Fibroblast of peridontal ligament (primary cell): ENCODE measurements at regions not wholly inside any gene's neighbourhood (a gene's known extent, or its start where the extent isn't known, plus 50 kb on each side); places are given as distances from the start of the nearest gene placed in this dataset.
"Not testable (repeated sequence)": the region's sequence is repeated elsewhere in the genome, so short reads cannot be mapped to it uniquely, and the experiment has no call there.

ENCODE experiments used
- DNase-seq: peaks from one replicate; pipeline ENCODE4 v3.0.0-alpha.2; 2010; ENCODE audit errors: extremely low read depth

DNA sequence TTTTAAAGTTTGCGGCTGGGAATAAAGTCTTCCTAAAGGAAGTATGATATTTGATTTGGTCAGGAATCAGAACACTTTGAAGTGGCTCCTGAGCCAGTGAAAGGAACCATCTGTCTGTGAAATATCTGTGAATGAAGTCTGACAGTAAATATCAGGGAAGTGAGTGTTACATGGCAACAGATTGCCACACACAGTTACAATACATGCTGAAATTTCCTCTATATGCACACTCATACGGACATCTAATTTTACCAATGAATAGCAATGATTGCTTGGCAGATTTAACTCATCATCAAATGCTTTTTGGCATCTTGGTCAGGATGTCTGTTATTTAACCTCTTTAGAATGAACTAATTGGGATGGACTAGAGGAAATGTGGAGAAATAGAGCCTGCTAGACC lies 1023.8 kb downstream of the FAT4 start:
- DNase-seq = no peak

- DNase-seq = no peak
Observed at GRCh38 chr4:126341927-126342326, 1027.2 kb downstream of the FAT4 start.

DNA sequence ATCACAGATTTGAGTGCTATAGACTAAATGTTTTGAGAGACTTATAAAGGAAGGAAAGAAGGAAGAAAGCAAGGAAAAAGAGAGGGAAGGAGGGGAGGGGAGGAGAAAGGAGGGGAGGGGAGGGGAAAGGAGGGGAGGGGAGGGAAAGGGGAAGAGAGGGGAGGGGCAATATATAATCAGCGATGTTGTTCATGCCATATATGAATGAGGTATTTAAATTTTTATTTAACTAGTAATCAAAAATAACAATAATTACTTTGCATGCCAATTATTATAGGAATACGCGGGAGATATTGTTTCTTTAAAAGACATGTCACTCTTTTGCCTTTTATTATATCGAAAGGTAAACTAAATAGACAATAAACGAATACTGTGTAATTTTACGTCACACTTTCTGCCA lies 1029.7 kb downstream of the FAT4 start:
- no peak for DNase-seq

DNA sequence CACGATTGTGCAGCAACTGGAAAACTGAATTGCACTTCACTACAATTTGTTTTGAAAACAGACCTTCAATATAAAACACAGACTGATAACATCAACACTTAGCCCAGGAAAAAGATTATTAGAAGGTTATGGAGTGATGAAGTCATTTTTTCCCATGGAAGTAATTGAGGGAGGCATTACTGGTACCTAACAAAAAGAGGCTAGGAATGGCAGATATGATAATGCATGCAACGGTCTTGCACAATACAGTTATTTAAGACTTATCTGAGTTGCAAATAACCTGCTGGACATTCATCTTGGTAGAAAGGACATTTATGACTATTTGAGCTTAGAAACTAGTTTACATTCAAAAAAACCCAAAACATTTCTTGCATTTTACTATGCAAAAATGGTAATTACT lies 1031.9 kb downstream of the FAT4 start:
- DNase-seq = no peak

DNA sequence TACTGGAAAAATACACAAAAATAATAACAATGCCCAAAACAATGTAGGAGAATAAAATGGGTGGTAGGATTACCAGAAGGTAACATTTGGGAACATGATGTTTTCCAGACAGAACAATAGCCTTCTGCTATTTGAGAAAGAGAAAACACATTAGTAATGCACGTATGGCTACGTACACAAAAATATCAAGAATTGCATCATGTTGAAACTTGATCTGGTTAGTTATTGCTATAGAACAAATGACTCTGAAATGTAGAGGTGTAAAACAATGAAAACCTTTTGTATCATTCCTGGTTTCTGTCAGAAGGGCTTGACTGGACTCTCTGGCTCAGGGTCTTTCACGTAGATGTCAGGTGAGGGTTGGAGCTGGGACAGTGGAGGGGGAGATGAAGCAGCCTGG lies 1040.0 kb downstream of the FAT4 start:
- no peak for DNase-seq

DNA sequence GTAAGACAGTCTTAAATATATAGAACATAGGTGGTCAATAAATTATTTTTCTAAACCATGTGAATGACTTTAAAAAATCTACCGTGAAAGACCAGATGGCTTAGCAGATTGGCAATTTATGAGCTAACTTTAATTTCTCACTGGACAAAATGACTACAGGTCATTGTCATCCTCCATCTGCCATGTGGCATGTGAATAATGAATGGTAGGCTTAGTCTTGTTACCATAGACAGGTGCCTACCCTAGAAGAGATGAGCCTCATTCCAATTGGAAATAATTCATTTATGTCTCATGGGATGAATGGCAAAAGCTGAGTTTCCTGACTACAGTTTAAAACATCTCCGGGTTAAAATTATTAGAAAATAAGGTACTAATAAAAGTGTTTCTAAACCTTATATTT lies 1043.3 kb downstream of the FAT4 start:
- no peak for DNase-seq

GRCh38 chr4:126361287-126361686 lies 1046.5 kb downstream of the FAT4 start:
- DNase-seq = no peak

GRCh38 chr4:126364311-126364911 lies 1049.7 kb downstream of the FAT4 start:
- DNase-seq = peak; percentile 76

DNA sequence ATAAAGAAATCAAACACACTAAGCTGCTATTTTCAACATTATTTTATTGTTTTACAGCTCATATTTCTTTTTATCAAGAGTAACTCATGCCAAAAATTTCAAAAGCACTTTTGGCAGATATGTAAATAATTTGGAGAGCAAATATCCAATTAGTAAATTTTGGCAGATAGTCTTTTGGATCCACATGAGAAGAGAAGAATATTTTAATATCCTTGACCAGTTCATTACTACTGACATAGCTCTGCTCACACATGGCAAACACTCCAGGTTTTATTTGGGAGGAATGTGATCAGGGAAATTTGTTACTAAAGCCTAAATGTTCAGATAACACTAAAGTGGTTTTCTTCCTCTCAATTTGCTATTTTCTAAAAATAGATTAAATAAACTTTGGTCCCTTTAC lies 1054.3 kb downstream of the FAT4 start:
- no peak for DNase-seq

DNA sequence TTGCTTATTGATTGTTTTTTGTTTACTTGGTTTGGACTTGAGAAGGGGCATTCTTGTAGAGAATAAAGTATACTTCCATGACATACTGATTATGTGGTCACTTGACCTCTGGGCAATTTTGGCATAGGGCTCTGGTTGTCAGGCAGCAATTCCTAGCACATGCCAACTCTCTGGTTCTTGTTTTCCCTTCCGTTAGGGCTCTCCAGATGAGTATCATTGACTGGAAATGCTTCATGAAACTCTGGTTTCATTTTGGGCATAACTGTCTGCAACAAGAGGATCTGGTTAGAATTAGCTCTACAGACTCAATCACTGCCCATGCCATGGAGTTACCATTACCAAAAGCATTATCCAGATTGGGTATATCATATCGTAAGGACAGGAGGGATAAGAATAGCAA lies 1057.9 kb downstream of the FAT4 start:
- DNase-seq = peak; percentile 49

DNA sequence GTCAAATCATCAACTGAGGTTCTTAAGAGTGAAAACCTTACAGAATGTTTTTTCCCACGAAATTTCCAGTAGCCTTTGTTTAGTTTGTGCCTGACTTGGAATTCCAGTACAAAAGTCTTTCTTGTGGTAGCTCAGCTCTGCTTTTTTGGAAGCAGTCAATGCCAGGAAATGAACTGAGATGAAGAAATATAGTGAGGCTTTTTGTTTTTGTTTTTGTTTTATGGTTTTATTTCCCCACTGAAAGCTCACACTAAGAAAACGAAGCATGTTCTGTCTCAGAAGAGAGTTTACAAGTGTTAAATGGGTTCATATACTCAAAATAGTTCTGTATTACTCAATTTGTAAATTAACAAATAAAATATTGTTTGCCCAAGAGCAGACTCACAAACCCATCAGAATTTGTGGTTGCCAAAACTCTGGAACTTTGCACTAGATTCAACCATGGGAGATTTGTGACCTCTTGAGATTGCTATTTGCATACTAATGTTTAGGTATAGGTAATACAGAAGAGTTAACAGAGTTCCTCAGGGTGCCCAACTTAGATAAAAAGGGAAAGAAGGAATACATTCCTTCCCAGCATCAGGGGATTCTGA lies 1060.8 kb downstream of the FAT4 start:
- peak; percentile 55 for DNase-seq

DNA sequence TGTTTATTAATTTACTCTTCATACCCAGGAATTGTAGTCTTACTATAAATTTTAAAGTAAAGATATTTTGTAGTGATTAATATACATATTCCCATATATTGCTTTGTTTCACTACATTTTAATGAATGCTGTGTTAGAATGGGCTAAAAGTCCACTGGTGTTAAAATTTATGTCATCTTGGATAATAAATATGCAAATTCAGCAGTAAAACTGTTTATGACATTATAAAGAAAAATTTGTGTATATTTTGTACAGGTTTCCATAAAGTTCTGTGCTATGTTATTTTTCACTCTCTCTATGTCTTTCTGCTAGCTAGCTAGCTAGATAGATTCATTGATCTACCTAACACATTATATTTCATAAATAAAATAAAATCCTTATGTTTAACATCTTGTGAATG lies 1071.2 kb downstream of the FAT4 start:
- DNase-seq = no peak

DNA sequence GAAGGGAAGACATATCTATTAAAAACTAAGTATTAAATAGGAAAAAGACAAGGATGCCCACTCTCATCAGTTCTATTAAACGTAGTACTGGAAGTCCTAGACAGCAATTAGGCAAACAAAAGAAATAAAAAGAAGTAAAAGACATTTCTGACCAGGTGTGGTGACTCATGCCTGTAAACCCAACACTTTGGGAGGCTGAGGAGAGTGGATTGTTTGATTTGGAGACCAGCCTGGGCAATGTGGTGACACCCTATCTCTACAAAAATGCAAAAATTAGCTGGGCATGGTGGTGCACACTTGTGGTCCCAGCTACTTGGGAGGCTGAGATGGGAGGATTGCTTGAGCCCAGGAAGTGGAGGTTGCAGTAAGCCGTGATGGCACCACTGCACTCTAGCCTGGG lies 1071.8 kb downstream of the FAT4 start:
- no peak for DNase-seq

DNA sequence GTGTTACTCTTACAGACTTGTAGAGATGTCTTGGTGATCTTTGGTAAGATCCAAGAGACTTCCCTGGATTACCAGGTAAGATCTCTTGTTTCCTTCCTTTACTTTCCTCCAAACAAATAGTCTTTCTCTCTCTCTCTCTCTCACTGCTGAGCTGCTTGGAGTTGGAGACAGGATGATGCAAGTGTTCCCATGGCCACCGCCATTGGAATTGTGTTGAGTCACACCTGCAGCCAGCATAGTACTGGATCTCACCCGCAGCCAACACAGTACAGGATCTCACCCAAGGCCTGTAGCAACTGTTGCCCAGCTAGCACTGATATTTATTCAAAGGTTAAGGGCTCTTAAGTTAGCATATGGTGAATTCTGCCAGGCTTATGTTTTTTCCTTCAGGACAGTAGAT lies 1080.9 kb downstream of the FAT4 start:
- no peak for DNase-seq

GRCh38 chr4:126396121-126396520 lies 1081.4 kb downstream of the FAT4 start:
- no peak for DNase-seq

- no peak for DNase-seq
Observed at GRCh38 chr4:126396703-126397102, 1081.9 kb downstream of the FAT4 start.

DNA sequence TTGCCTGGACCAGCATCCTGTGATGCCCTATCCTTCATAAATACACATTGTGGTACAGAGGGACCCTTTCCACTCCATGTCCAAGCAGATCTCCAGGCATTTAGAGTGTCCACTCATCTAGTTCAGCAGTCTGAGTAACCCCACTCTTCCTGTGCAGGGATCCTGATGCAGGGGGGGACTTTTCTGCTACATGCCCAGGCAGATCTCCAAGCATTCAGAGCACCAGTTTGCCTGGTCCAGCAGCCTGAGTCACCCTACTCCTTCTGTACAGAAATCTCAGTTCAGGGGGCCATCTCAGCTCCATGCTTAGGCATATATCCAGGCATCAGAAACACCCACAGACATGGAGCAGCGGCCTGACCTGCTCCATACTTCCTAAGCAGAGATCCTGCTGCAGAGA lies 1089.8 kb downstream of the FAT4 start:
- peak; percentile 14 for DNase-seq

DNA sequence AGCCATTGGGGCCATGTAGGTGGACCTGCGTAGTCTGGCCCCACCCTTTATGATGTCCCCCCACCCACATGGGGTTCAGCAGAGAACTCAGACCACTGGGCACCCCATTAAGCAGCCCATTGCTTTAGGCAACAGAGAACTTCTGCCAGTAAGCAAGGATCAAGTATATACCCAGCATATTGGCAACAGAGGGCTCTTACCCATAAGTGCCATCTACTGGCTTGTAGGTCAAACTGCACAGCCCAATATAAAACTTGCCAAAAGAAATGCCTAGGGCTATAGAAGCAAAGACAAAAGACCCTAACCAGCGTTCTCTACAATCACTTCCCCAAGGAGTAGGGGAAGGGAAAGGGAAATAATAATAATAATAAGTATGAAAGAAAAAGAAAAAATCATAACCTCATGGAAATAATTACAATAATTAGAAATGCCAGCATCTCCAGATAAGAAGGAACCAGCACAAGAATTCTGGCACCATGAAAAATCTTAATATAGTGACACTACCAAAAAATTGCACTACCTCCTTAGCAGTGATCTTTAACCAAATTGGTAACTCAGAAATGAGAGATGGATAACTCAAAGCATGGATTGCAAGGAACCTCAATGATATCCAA lies 1090.7 kb downstream of the FAT4 start:
- DNase-seq = peak; percentile 46

DNA sequence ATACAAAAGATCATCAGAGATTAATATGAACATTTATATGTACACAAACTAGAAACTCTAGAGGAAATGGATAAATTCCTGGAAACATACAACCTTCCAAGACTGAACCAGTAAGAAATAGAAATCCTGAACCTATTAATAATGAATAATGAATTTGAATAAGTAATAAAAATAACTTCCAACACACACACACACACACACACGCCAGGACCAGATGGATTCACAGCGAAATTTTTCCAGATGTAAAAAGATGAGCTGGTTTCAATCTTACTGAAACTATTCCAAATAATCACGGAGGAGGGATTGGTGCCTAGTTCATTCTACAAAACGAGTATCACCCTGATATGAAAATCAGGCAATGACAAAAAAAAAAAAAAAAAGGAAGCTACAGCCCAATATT lies 1095.0 kb downstream of the FAT4 start:
- no peak for DNase-seq

DNA sequence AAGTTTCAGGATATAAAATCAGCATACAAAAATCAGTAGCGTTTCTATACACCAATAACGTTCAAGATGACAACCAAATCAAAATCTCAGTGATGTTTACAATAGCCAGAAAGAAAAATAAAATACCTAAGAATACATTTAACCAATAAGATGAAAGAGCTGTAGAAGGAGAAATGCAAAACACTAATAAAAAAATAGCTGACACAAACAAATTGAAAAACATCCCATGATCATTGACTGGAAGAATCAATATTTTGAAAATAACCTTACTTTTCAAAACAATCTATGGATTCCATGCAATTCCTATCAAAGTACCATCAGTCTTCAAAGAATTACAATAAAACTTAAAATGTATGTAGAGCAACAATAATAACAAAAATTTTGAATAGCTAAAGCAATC lies 1096.3 kb downstream of the FAT4 start:
- DNase-seq = no peak

DNA sequence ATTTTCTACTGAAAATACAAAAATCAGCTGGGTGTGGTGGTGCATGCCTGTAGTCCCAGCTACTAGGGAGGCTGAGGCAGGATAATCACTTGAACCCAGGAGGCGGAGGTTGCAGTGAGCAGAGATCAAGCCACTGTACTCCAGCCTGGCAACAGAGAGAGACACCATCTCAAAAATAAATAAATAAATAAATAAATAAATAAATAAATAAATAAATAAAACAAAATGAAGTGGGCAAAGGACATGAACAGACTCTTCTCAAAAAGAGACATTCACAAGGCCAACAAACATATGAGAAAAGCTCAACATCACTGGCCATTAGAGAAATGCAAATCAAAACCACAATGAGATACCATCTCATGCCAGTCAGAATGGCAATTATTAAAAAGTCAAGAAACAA lies 1097.6 kb downstream of the FAT4 start:
- not testable (repeated sequence) for DNase-seq

DNA sequence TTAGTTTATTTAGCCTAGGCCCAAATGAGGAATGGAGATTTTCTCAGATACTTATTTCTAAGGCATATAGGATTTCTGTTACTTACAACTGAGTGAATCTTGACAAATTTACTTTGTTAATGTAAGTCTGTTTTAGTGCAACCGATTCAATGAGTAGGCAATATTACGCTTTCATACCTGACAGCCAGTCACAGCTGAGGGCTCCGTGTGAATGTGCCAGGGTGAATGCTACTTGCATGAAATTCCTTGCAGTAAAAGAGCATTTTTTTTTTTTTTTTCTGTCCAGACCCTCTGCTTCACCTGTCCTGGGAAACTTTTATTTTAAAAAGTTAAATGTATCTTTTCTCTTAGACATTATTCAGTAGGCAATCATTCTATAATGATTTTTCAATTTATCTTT lies 1100.0 kb downstream of the FAT4 start:
- no peak for DNase-seq

DNA sequence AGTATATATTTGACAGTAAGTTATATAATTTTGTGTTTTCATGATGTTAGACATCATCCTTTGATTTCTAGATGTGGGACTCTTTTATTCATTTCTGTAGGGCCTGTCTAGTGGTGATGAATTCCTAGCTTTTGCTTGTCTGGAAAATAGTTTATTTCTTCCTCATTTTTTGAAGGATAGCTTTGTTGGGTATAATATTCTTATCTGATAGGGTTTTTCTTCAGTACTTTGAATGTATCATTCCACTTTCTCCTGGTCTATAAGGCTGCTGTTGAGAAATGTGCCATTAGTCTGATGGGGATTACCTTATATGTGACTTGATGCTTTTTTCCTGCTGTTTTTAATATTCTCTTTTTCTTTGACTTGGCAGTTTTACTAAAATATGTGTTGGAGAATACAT lies 1104.5 kb downstream of the FAT4 start:
- DNase-seq = no peak

DNA sequence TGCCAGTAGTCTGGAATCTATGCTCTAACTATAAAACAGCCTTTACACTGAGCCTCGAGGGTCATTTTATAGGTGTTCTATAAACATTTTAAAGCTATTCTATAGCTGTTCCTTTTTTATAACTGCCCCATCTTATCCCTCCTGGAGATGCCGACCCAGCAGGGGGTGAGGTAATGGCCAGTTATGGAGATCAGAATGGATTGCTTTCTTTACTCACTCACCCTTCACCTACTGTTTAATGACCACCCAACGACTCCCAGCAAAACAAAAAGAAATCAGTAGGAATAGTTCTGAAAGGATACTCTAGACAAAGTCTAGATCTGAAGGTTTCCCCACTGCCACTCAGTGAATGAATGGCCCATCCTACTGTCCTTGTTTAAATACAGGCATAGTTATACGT lies 1113.1 kb downstream of the FAT4 start:
- DNase-seq = no peak
